ENCODE measurements at regions not wholly inside any gene's neighbourhood (a gene's known extent, or its start where the extent isn't known, plus 50 kb on each side); places are given as distances from the start of the nearest gene placed in this dataset.

- Histone ChIP-seq H3K27me3 (no peaks in the 10 kb centered on the region), H3K9me3 (no peaks in the 10 kb centered on the region), H3K27ac (no peak overlapping the region), H3K4me1 (no peaks in the 10 kb centered on the region), H3K36me3 (no peaks in the 10 kb centered on the region), H3K4me3 (no peak overlapping the region)
- ATAC-seq (ENCODE audit: low FRiP score in 2 of 2) (no peak), DNase-seq (no peak)
- TF ChIP-seq EP300 (IDR thresholded peaks at IDR 0.05) (no peak), POLR2AphosphoS5 (IDR thresholded peaks at IDR 0.05) (no peak), CTCF (IDR thresholded peaks at IDR 0.05) (no peak), POLR2A (IDR thresholded peaks at IDR 0.05) (no peak)
- WGBS, 2 donors: 80 to 81% methylated on average over 1 of the region's 1 CpG
These were observed 361.1 kb upstream of the SLITRK1 start for GRCh38 chr13:84243340-84243739.

GRCh38 chr13:84239032-84239431 lies 356.8 kb upstream of the SLITRK1 start:
- 93 to 98% methylated on average over 1 of the region's 1 CpG for WGBS, 2 donors
- no peaks in the 10 kb centered on the region for H3K27me3 ChIP-seq

GRCh38 chr13:84238381-84238780 lies 356.1 kb upstream of the SLITRK1 start:
- TF ChIP-seq CTCF (IDR thresholded peaks at IDR 0.05) (no peak), POLR2AphosphoS5 (IDR thresholded peaks at IDR 0.05) (no peak), POLR2A (IDR thresholded peaks at IDR 0.05) (no peak), EP300 (IDR thresholded peaks at IDR 0.05) (no peak)
- WGBS, 2 donors: 84 to 89% methylated on average over 1 of the region's 1 CpG
- no peaks in the 10 kb centered on the region for H3K36me3 ChIP-seq
- no peaks in the 10 kb centered on the region for H3K4me1 ChIP-seq
- no peak for DNase-seq
- H3K27ac ChIP-seq: no peak overlapping the region
- H3K9me3 ChIP-seq: no peaks in the 10 kb centered on the region
- no peaks in the 10 kb centered on the region for H3K27me3 ChIP-seq
- no peak overlapping the region for H3K4me3 ChIP-seq
- ATAC-seq (ENCODE audit: low FRiP score in 2 of 2): no peak

More at GRCh38 chr13:84239032-84239431, 356.8 kb upstream of the SLITRK1 start:
- no peaks in the 10 kb centered on the region for H3K36me3 ChIP-seq
- no peak for TF ChIP-seq EP300 (IDR thresholded peaks at IDR 0.05)
- no peak for TF ChIP-seq CTCF (IDR thresholded peaks at IDR 0.05)
- no peak for TF ChIP-seq POLR2A (IDR thresholded peaks at IDR 0.05)
- TF ChIP-seq POLR2AphosphoS5 (IDR thresholded peaks at IDR 0.05): no peak
- ATAC-seq (ENCODE audit: low FRiP score in 2 of 2) (no peak), DNase-seq (no peak)
- no peaks in the 10 kb centered on the region for H3K4me1 ChIP-seq
- no peak overlapping the region for H3K27ac ChIP-seq
- H3K9me3 ChIP-seq: no peaks in the 10 kb centered on the region
- H3K4me3 ChIP-seq: no peak overlapping the region

GRCh38 chr13:84237143-84237542 lies 354.9 kb upstream of the SLITRK1 start:
- Histone ChIP-seq H3K27ac (no peak overlapping the region), H3K36me3 (no peaks in the 10 kb centered on the region), H3K4me3 (no peak overlapping the region), H3K27me3 (no peaks in the 10 kb centered on the region), H3K9me3 (no peaks in the 10 kb centered on the region), H3K4me1 (no peaks in the 10 kb centered on the region)
- TF ChIP-seq EP300 (IDR thresholded peaks at IDR 0.05) (no peak), POLR2AphosphoS5 (IDR thresholded peaks at IDR 0.05) (no peak), POLR2A (IDR thresholded peaks at IDR 0.05) (no peak), CTCF (IDR thresholded peaks at IDR 0.05) (no peak)
- ATAC-seq (ENCODE audit: low FRiP score in 2 of 2): no peak
- WGBS, 2 donors: 13% methylated on average over 3 of the region's 3 CpGs
- no peak for DNase-seq

- H3K4me3 ChIP-seq: no peak overlapping the region
- no peaks in the 10 kb centered on the region for H3K4me1 ChIP-seq
- no peaks in the 10 kb centered on the region for H3K9me3 ChIP-seq
- H3K36me3 ChIP-seq: no peaks in the 10 kb centered on the region
- H3K27me3 ChIP-seq: no peaks in the 10 kb centered on the region
- H3K27ac ChIP-seq: no peak overlapping the region
- no peak for ATAC-seq (ENCODE audit: low FRiP score in 2 of 2)
- TF ChIP-seq EP300 (IDR thresholded peaks at IDR 0.05): no peak
- TF ChIP-seq CTCF (IDR thresholded peaks at IDR 0.05): no peak
- TF ChIP-seq POLR2AphosphoS5 (IDR thresholded peaks at IDR 0.05): no peak
- no peak for TF ChIP-seq POLR2A (IDR thresholded peaks at IDR 0.05)
- DNase-seq: no peak
These were observed 352.1 kb upstream of the SLITRK1 start for GRCh38 chr13:84234416-84234815.

Measured in upper lobe of left lung (tissue), 6 donors.